ENCODE measurements at regions not wholly inside any gene's neighbourhood (a gene's known extent, or its start where the extent isn't known, plus 50 kb on each side); places are given as distances from the start of the nearest gene placed in this dataset.

DNA sequence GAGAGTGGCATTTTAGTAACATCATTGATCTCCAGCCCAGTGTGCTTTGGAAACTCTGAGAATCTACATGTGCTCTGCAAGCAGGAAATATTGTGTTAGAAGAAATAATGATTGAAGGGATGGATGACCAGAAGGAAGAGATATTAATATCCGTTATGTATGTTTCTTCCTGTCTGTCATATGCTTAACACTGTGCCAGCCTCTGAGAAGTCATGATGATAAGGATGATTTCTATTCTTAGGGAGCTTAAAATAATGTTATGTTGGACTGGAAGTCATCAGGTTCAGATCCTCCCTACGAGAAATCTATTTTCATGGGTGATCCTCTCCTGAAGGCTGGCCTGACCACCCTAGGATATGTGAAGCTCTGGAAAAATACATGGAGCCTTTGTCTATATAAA is 192.4 kb upstream of the GORAB start:
- Mint-ChIP-seq H3K4me1 (no peaks in the 10 kb centered on the region), H3K4me3 (no peak overlapping the region), H3K9me3 (ENCODE audit: insufficient read depth) (no peaks in the 10 kb centered on the region), H3K27ac (no peak overlapping the region), H3K27me3 (peaks cover 3% of the 10 kb centered on the region)
- Histone ChIP-seq H2AFZ (ENCODE audit: insufficient read depth, low read depth, low read length, poor library complexity, severe bottlenecking) (no peak overlapping the region), H3K36me3 (replicated peaks in 1 of 2; ENCODE audit: control extremely low read depth in 1 of 2, control insufficient read depth in 1 of 2, extremely low read depth in 1 of 2, insufficient read depth in 2 of 2, low read length in 1 of 2) (no peaks in the 10 kb centered on the region), H3K4me1 (ENCODE audit: control insufficient read depth in 2 of 2, insufficient read depth in 2 of 2, low read length in 2 of 2) (no peaks in the 10 kb centered on the region), H4K20me1 (ENCODE audit: control insufficient read depth, insufficient read depth, low read length, poor library complexity, severe bottlenecking) (no peaks in the 10 kb centered on the region), H3K27me3 (replicated peaks in 1 of 4; ENCODE audit: control extremely low read depth in 1 of 4, control insufficient read depth in 3 of 4, insufficient read depth in 4 of 4, low read length in 3 of 4) (no peaks in the 10 kb centered on the region), H3K4me2 (replicated peaks; ENCODE audit: low read depth, low read length, poor library complexity, severe bottlenecking) (no peak overlapping the region), H3K79me2 (ENCODE audit: control insufficient read depth, insufficient read depth, low read length) (no peaks in the 10 kb centered on the region), H3K4me3 (ENCODE audit: control extremely low read depth in 1 of 5, extremely low read depth in 1 of 5, insufficient read depth in 1 of 5, low read depth in 2 of 5, low read length in 4 of 5) (no peak overlapping the region), H3K9me3 (ENCODE audit: control extremely low read depth in 1 of 3, control insufficient read depth in 2 of 3, insufficient read depth in 1 of 3, low read length in 2 of 3) (no peaks in the 10 kb centered on the region), H3K9ac (ENCODE audit: low read length) (no peak overlapping the region), H3K27ac (ENCODE audit: low read length in 2 of 2) (no peak overlapping the region)
- intact Hi-C loops (cut with micrococcal nuclease): no loop called here
- ATAC-seq (ENCODE audit: low read depth) (no peak), DNase-seq (no peak)
- WGBS (ENCODE audit: insufficient coverage): 83% methylated on average over 1 of the region's 2 CpGs
- CTCF ChIA-PET: no interaction called here
- TF ChIP-seq, protein P1, sequence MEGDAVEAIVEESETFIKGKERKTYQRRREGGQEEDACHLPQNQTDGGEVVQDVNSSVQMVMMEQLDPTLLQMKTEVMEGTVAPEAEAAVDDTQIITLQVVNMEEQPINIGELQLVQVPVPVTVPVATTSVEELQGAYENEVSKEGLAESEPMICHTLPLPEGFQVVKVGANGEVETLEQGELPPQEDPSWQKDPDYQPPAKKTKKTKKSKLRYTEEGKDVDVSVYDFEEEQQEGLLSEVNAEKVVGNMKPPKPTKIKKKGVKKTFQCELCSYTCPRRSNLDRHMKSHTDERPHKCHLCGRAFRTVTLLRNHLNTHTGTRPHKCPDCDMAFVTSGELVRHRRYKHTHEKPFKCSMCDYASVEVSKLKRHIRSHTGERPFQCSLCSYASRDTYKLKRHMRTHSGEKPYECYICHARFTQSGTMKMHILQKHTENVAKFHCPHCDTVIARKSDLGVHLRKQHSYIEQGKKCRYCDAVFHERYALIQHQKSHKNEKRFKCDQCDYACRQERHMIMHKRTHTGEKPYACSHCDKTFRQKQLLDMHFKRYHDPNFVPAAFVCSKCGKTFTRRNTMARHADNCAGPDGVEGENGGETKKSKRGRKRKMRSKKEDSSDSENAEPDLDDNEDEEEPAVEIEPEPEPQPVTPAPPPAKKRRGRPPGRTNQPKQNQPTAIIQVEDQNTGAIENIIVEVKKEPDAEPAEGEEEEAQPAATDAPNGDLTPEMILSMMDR (IDR thresholded peaks at IDR 0.05): no peak
- TF ChIP-seq EZH2 (IDR thresholded peaks at IDR 0.05; ENCODE audit: borderline replicate concordance, insufficient read depth, low read depth, low read length, poor library complexity, severe bottlenecking): no peak
- POLR2A ChIA-PET: no interaction called here

DNA sequence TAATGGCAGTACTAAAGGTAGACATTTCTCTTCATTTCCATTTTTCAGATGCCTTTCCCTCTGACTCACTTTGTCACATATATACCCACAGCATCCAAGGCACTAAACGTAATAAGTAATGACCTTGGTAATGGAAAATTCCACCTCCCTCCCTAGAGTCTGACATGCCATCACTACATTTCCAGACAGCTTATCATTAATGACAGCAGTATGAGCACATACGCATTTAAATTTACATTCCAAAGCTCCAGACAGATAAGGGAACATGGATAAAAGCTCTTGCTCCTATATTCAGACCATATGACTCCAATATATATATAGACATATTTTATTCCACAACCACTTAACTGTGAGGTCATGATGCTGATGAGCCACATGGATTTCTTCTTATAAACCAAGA is 191.7 kb upstream of the GORAB start:
- Histone ChIP-seq H2AFZ (ENCODE audit: insufficient read depth, low read depth, low read length, poor library complexity, severe bottlenecking) (no peak overlapping the region), H3K27me3 (replicated peaks in 1 of 4; ENCODE audit: control extremely low read depth in 1 of 4, control insufficient read depth in 3 of 4, insufficient read depth in 4 of 4, low read length in 3 of 4) (no peaks in the 10 kb centered on the region), H3K27ac (ENCODE audit: low read length in 2 of 2) (no peak overlapping the region), H3K79me2 (ENCODE audit: control insufficient read depth, insufficient read depth, low read length) (no peaks in the 10 kb centered on the region), H3K36me3 (replicated peaks in 1 of 2; ENCODE audit: control extremely low read depth in 1 of 2, control insufficient read depth in 1 of 2, extremely low read depth in 1 of 2, insufficient read depth in 2 of 2, low read length in 1 of 2) (no peaks in the 10 kb centered on the region), H3K4me1 (ENCODE audit: control insufficient read depth in 2 of 2, insufficient read depth in 2 of 2, low read length in 2 of 2) (no peaks in the 10 kb centered on the region), H3K4me2 (replicated peaks; ENCODE audit: low read depth, low read length, poor library complexity, severe bottlenecking) (no peak overlapping the region), H4K20me1 (ENCODE audit: control insufficient read depth, insufficient read depth, low read length, poor library complexity, severe bottlenecking) (no peaks in the 10 kb centered on the region), H3K4me3 (ENCODE audit: control extremely low read depth in 1 of 5, extremely low read depth in 1 of 5, insufficient read depth in 1 of 5, low read depth in 2 of 5, low read length in 4 of 5) (no peak overlapping the region), H3K9ac (ENCODE audit: low read length) (no peak overlapping the region), H3K9me3 (ENCODE audit: control extremely low read depth in 1 of 3, control insufficient read depth in 2 of 3, insufficient read depth in 1 of 3, low read length in 2 of 3) (no peaks in the 10 kb centered on the region)
- TF ChIP-seq, protein P1 (IDR thresholded peaks at IDR 0.05): no peak
- no peak for TF ChIP-seq EZH2 (IDR thresholded peaks at IDR 0.05; ENCODE audit: borderline replicate concordance, insufficient read depth, low read depth, low read length, poor library complexity, severe bottlenecking)
- Mint-ChIP-seq H3K4me1 (no peaks in the 10 kb centered on the region), H3K27me3 (peaks cover 3% of the 10 kb centered on the region), H3K27ac (no peak overlapping the region), H3K4me3 (no peak overlapping the region), H3K9me3 (ENCODE audit: insufficient read depth) (no peaks in the 10 kb centered on the region)
- ChIA-PET POLR2A (no interaction called here), CTCF (no interaction called here)
- no peak for ATAC-seq (ENCODE audit: low read depth)
- DNase-seq: no peak
- WGBS (ENCODE audit: insufficient coverage): no CpG with 5 or more reads among the region's 2 CpGs
- intact Hi-C loops (cut with micrococcal nuclease): no loop called here

Measured in B cell (primary cell).